Activated T-cell treated with anti-CD3 and anti-CD28 coated beads, Interleukin-2, amount 50 U/mL, for 4 hours (primary cell): ENCODE measurements at regions not wholly inside any gene's neighbourhood (a gene's known extent, or its start where the extent isn't known, plus 50 kb on each side); places are given as distances from the start of the nearest gene placed in this dataset.

ENCODE experiments used
- ATAC-seq, 2 donors: fragments of 200-7000 bp; cut with Tn5 transposase; one replicate each; pipeline ENCODE4 v1.10.0; 2021
- DNase-seq: peaks from one replicate; pipeline ENCODE4 v3.0.0-alpha.2; 2020
- H3K27me3 Mint-ChIP-seq: one replicate; pipeline ENCODE4 v1.8.0; 2021; ENCODE audit warnings: low read depth, mixed read lengths
- H3K36me3 Mint-ChIP-seq: one replicate; pipeline ENCODE4 v1.8.0; 2022; ENCODE audit warnings: mixed read lengths; ENCODE audit not compliant: insufficient read depth
- H3K4me1 Mint-ChIP-seq: one replicate; pipeline ENCODE4 v1.8.0; 2021; ENCODE audit warnings: low read depth, mixed read lengths
- H3K4me3 Mint-ChIP-seq: one replicate; pipeline ENCODE4 v1.8.0; 2021; ENCODE audit warnings: mild to moderate bottlenecking, moderate library complexity, mixed read lengths
- H3K9me3 Mint-ChIP-seq: one replicate; pipeline ENCODE4 v1.8.0; 2021; ENCODE audit warnings: mixed read lengths

DNA sequence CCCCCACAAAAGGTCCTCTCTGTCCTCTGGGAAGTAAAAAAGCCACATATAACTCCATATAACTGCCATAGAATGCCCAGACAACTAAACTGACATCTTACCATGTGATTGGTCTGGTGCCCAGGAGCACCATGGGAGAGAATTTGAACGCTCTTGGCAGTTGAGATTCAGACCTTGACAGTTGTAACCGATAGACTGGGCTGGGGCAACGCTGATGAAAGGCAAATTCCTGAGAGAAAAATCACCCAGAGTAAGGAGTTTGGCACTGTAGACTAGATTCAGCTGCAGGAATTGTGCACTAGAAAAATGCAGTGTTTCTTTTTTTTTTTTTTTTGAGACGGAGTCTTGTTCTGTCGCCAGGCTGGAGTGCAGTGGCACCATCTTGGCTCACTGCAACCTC is 240.5 kb downstream of the SOX2 start:
- ATAC-seq (no peak), DNase-seq (no peak)
- Mint-ChIP-seq H3K36me3 (no peaks in the 10 kb centered on the region), H3K4me3 (no peak overlapping the region), H3K9me3 (no peaks in the 10 kb centered on the region), H3K27me3 (no peaks in the 10 kb centered on the region), H3K4me1 (no peaks in the 10 kb centered on the region)

DNA sequence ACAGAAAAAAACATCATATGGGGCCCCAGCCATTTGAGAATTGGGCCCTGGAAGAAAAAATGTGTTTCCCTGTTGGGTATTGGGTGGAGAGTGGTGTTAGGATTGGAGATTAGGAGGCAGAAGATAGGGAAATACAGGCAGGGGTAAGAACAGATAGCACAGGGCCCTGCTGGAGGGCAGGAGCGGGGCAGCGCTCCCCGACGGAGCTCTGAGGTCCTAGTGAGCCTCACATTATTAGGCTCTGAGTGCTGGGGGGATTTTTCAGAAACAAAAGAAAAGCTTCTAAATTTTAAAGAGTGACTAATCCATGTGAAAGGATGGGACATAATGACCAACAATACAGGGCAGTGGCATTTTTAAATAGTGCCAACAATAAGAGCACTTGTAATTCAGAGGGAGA is 241.2 kb downstream of the SOX2 start:
- Mint-ChIP-seq H3K4me1 (no peaks in the 10 kb centered on the region), H3K36me3 (no peaks in the 10 kb centered on the region), H3K27me3 (no peaks in the 10 kb centered on the region), H3K4me3 (no peak overlapping the region), H3K9me3 (no peaks in the 10 kb centered on the region)
- no peak for ATAC-seq
- no peak for DNase-seq

DNA sequence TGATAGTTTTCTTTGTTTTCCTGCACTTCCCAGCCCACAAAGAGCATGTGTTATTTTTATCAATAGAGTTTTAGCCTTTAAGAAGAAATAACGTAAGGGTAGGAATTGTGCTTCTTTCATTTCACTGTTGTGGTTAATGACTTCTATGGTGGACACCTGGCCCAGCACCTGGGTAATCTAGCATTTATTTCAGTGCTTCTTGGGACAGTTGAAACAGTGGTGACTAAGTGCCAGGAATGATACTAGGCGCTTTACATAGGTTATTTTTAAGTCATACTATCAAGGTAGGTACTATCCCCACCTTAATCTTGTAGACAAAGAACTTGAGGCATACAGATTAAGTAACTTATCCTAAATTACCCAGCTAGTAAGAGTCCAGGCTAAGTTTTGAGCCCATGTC is 243.8 kb downstream of the SOX2 start:
- Mint-ChIP-seq H3K4me1 (no peaks in the 10 kb centered on the region), H3K27me3 (no peaks in the 10 kb centered on the region), H3K9me3 (no peaks in the 10 kb centered on the region), H3K4me3 (no peak overlapping the region), H3K36me3 (no peaks in the 10 kb centered on the region)
- no peak for ATAC-seq
- no peak for DNase-seq

DNA sequence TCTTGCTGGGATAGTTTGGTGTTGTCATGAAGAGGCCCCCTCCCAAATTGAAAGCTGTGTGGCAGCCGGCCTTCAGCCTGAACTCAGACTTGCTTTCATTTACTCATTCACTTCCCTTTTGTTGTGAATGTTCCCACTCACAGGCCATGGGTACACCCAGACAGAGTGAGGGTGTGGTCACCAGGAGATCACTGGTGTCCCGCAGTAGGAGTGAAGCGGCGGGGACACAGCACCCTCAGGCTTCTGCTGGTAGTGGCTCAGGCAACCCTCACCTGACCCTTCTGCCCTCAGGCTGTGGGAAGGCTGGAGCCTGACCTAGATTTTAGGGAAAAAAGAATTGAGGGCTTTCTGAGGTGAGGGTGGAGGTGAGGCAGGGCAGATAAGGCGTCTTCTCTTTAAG is 244.4 kb downstream of the SOX2 start:
- ATAC-seq: peak in 1 of 2 donors; percentile 14
- H3K4me1 Mint-ChIP-seq: no peaks in the 10 kb centered on the region

DNA sequence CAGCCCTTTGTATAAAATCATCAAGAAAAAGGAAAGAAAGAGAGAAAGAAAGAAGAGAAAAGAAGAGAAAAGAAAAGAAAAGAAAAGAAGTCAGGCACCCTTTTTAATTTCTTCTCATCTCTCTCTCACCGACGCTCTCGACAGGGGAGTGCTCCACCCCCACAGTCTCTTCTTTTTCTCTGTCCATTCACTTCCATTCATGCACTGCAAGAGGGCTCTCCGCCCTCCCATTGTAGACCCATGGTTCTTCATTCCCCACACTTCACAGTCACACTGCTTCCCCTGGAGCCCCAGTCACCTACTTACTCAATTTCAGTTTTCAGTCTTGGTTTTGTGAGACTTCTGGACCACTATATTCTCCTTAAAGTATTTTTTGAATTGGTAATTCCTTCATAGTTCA is 254.7 kb downstream of the SOX2 start:
- DNase-seq: no peak
- H3K4me1 Mint-ChIP-seq: no peaks in the 10 kb centered on the region
- no peaks in the 10 kb centered on the region for H3K36me3 Mint-ChIP-seq
- H3K27me3 Mint-ChIP-seq: no peaks in the 10 kb centered on the region
- no peak overlapping the region for H3K4me3 Mint-ChIP-seq
- no peak for ATAC-seq
- no peaks in the 10 kb centered on the region for H3K9me3 Mint-ChIP-seq

More for the DNA sequence above, 244.4 kb downstream of the SOX2 start:
- no peaks in the 10 kb centered on the region for H3K27me3 Mint-ChIP-seq
- no peak overlapping the region for H3K4me3 Mint-ChIP-seq
- no peak for DNase-seq
- H3K9me3 Mint-ChIP-seq: no peaks in the 10 kb centered on the region
- no peaks in the 10 kb centered on the region for H3K36me3 Mint-ChIP-seq

DNA sequence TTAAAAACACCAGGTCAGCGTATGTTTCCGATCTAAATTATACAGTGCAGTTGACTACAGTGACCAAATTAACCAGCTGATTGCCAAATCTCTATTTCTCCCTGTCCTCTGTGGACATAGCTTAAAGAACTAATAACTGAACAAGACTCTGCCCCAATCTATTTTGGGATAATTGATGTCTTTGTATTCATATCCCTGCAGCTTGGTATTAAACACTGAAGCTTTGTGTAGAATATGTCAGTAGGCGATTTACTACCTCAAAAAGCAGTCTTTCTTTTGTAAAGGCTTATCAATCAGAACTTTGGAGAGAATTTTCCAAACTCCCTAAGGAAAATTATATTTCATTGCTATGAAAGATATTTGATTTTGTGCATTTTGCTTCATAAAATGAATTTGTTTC is 258.2 kb downstream of the SOX2 start:
- Mint-ChIP-seq H3K9me3 (peaks cover 3% of the 10 kb centered on the region), H3K4me3 (no peak overlapping the region), H3K36me3 (no peaks in the 10 kb centered on the region), H3K4me1 (no peaks in the 10 kb centered on the region), H3K27me3 (no peaks in the 10 kb centered on the region)
- DNase-seq (no peak), ATAC-seq (no peak)

DNA sequence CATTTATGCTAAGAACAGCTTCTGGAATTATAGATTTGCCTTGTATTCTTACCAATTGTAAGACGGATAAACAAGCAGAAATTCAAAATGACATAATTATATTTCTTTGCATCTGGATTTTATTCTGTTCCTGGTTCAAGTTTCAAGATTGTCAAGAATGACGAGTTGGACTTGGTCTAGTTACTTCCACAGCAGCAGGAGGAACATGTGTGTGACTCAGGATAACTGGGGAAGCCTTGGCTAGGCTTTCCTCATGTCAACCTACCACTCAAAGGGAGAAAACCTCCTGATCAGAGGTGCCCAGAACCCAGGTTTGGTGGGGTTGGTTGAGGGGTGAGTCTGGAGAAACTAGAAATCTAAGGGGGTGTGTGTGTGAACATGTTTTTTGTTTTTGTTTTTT is 259.7 kb downstream of the SOX2 start:
- no peaks in the 10 kb centered on the region for H3K27me3 Mint-ChIP-seq
- peaks cover 3% of the 10 kb centered on the region for H3K9me3 Mint-ChIP-seq
- ATAC-seq (no peak), DNase-seq (no peak)
- H3K4me1 Mint-ChIP-seq: no peaks in the 10 kb centered on the region
- no peaks in the 10 kb centered on the region for H3K36me3 Mint-ChIP-seq
- no peak overlapping the region for H3K4me3 Mint-ChIP-seq

DNA sequence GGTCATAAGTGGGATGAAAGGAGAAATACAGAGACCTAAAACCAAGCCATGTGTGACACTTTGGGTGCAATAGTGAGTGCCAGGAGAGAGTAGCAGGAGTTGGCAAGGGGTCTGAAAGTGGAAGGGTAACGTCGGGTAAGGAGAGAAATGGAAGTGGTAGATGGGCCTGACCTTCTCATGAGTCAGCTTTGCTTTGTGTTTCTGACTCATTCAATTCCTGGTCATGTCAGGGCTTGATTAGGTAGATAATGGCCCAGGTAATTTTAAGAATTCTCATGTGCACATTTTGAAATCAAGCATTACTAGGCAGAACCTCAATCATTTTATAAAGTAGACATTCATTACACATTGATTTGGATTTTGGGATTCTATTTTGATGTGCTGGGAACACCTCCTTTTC is 262.5 kb downstream of the SOX2 start:
- H3K4me1 Mint-ChIP-seq: no peaks in the 10 kb centered on the region
- H3K9me3 Mint-ChIP-seq: peaks cover 3% of the 10 kb centered on the region
- no peak overlapping the region for H3K4me3 Mint-ChIP-seq
- ATAC-seq (no peak), DNase-seq (no peak)
- no peaks in the 10 kb centered on the region for H3K27me3 Mint-ChIP-seq
- H3K36me3 Mint-ChIP-seq: no peaks in the 10 kb centered on the region

DNA sequence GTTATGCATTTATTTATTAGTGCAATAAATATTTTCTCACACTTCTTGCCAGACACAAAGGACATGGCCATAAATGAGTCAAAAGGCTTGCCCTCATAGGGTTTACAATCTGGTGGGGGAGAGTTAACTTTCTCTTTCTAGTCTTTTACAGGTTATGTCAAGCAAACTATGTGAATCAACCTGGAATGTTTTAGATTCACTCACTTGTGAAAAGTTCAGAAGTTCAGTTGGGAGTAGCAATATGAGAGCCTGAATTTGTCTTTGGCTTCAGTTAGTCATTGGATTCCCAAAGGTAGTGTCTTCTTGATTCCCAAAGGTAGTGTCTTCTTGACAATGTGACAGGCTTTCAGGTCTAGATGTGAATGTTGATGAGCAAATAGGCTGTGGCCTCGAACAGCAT is 264.8 kb downstream of the SOX2 start:
- H3K4me1 Mint-ChIP-seq: no peaks in the 10 kb centered on the region
- peaks cover 3% of the 10 kb centered on the region for H3K9me3 Mint-ChIP-seq
- ATAC-seq: no peak
- no peak overlapping the region for H3K4me3 Mint-ChIP-seq
- DNase-seq: no peak
- H3K27me3 Mint-ChIP-seq: no peaks in the 10 kb centered on the region
- H3K36me3 Mint-ChIP-seq: no peaks in the 10 kb centered on the region

DNA sequence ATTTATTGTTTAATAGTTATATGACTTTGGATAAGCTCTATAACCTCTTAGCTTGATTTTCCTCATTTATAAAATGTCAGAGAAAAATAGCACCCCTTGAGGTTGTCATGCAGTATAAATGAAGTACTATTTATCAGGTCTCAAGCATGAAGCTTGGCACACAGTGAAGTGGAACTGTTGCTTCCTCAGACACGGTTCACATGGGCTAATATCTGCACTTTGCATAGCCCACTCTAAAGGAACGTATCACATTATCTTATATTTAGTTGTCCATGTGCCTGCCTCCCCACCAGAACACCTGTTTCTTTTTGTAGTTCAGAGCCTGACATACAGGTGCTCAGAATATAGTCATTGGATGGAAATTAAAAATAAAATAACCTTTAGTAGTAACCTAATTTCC is 273.7 kb downstream of the SOX2 start:
- Mint-ChIP-seq H3K4me1 (no peaks in the 10 kb centered on the region), H3K27me3 (no peaks in the 10 kb centered on the region), H3K36me3 (no peaks in the 10 kb centered on the region), H3K4me3 (no peak overlapping the region), H3K9me3 (peaks cover 9% of the 10 kb centered on the region)
- DNase-seq (no peak), ATAC-seq (no peak)

DNA sequence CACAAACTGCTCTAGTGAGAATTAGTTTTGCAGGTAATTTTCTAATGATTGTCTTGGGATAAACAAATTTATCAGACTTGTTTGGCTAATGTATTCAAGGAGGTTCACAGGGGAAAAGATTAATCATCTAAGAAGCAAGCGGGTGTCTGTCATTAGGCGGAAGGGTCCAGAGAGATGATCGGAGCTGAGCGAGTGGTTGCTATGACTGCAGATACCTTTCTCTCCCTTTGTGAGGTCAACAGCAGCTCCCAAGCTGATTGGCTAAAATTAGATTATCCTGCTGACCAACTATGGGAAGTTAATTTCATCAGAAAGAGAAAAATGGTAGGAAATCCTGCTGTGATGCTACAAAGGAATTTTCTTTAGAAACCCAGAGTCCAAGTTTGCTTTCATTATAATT is 276.0 kb downstream of the SOX2 start:
- no peaks in the 10 kb centered on the region for H3K27me3 Mint-ChIP-seq
- ATAC-seq (no peak), DNase-seq (no peak)
- H3K4me1 Mint-ChIP-seq: no peaks in the 10 kb centered on the region
- H3K36me3 Mint-ChIP-seq: no peaks in the 10 kb centered on the region
- H3K9me3 Mint-ChIP-seq: peaks cover 5% of the 10 kb centered on the region
- no peak overlapping the region for H3K4me3 Mint-ChIP-seq

DNA sequence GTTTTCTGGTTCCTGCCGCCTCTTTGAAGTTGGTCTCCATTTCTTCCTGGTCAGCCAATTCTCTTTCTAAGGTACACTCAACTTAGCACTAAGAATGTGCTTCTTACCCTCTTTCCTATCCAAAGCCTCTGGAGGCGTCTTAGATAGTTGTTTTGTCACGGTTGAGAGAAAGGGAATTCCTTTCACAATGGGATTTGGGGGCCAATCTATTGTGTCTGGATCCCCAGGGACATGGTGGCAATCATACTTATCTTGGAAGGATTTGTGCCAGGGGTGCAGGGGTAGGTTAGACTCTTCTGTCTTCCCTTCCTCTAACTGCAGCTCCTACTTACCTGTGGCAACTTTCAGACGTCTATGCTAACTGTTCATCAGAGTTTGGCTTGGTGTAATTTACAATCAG is 287.1 kb downstream of the SOX2 start:
- no peaks in the 10 kb centered on the region for H3K9me3 Mint-ChIP-seq
- DNase-seq: no peak
- H3K27me3 Mint-ChIP-seq: no peaks in the 10 kb centered on the region
- no peaks in the 10 kb centered on the region for H3K36me3 Mint-ChIP-seq
- no peak for ATAC-seq
- H3K4me1 Mint-ChIP-seq: no peaks in the 10 kb centered on the region
- no peak overlapping the region for H3K4me3 Mint-ChIP-seq

DNA sequence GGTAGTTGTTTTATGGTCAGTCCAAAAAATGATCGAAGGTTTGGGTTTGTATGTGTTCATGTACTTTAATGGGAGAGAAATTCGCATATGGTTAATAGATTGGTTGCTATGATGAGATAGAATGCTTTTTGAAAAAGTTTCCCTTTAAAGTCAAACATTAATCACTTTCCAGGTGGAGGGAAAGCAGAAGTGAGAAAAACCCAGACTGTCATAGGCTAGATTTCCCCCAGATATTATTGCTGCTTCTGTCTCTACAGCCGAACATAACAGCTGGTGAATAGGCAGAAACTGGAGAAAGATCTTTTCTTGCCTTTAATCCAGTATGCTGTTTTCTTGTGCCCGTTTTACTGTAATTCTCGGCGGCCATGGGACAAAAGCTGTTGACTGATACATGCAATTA is 287.6 kb downstream of the SOX2 start:
- Mint-ChIP-seq H3K4me1 (no peaks in the 10 kb centered on the region), H3K27me3 (no peaks in the 10 kb centered on the region), H3K9me3 (no peaks in the 10 kb centered on the region), H3K36me3 (no peaks in the 10 kb centered on the region), H3K4me3 (no peak overlapping the region)
- no peak for DNase-seq
- no peak for ATAC-seq

DNA sequence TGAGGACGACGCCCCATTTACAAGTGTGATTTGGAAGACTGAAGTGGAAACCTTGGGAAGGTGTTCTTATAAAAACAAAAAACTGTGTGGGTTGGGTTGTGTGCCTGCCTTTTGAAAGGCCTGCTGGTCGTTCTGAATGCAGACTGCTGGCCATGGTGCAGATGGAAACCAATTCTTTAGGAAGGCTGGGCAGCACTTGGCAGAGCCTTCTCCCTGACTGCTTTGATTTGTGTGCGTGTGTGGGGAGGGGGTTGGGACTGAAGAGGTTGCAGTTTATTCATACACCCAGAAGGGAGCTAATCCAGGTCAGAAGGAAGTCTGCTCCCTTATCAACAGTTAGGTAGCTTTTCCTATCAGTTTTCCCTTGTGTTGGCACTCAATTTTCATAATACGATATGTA is 288.7 kb downstream of the SOX2 start:
- Mint-ChIP-seq H3K36me3 (no peaks in the 10 kb centered on the region), H3K9me3 (no peaks in the 10 kb centered on the region), H3K4me1 (no peaks in the 10 kb centered on the region), H3K4me3 (no peak overlapping the region), H3K27me3 (no peaks in the 10 kb centered on the region)
- no peak for ATAC-seq
- no peak for DNase-seq

DNA sequence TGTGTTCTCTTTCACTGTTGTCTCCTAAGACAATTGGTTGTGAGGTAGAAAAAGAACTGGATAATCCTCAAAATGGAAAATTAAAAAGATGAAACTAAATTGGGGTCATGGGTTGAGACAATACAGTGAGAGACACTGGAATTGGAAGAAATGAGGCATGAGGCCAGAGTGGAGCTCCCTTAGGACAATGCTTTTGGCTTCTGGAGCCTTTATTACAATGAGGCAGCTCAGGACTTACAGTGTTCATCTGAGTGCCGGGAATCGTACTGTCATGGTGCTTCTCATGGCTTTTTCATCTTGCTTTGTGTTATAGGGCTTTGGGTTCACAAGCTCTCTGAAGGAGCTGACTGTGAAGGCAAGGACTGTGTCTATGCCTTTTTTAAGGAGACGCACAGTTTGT is 293.5 kb downstream of the SOX2 start:
- no peaks in the 10 kb centered on the region for H3K36me3 Mint-ChIP-seq
- H3K4me1 Mint-ChIP-seq: no peaks in the 10 kb centered on the region
- ATAC-seq (no peak), DNase-seq (no peak)
- no peak overlapping the region for H3K4me3 Mint-ChIP-seq
- no peaks in the 10 kb centered on the region for H3K9me3 Mint-ChIP-seq
- H3K27me3 Mint-ChIP-seq: no peaks in the 10 kb centered on the region

DNA sequence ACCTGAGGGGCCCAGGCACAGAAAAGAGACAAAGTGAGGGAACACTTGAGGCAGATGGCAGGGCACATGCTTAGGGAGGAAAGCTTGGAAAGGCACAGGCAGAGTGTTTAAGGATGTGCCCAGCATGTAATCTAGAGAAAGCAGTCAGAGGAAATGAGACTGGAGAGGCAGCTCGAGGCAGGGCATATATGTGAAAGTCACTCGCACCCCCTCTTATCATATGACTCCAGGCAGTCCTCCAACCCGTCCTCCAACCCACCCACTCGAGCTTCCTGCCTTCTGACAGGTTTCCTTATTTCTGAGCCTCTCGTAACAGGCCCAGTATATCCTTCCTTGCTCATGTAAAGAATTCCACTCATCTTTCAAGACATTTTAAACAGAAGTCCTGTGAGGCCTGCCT is 294.0 kb downstream of the SOX2 start:
- no peak overlapping the region for H3K4me3 Mint-ChIP-seq
- DNase-seq: no peak
- H3K27me3 Mint-ChIP-seq: no peaks in the 10 kb centered on the region
- ATAC-seq: no peak
- no peaks in the 10 kb centered on the region for H3K36me3 Mint-ChIP-seq
- no peaks in the 10 kb centered on the region for H3K9me3 Mint-ChIP-seq
- no peaks in the 10 kb centered on the region for H3K4me1 Mint-ChIP-seq
